GM12865 (cell line): ENCODE measurements at regions not wholly inside any gene's neighbourhood (a gene's known extent, or its start where the extent isn't known, plus 50 kb on each side); places are given as distances from the start of the nearest gene placed in this dataset.
"Not testable (repeated sequence)": the region's sequence is repeated elsewhere in the genome, so short reads cannot be mapped to it uniquely, and the experiment has no call there.

Experiments
- DNase-seq: peaks from one replicate; pipeline ENCODE4 v3.0.0; 2010; ENCODE audit warnings: low read depth
- H3K4me3 ChIP-seq: 2 replicates; pipeline ENCODE4 v1.5.1; 2011; ENCODE audit warnings: mild to moderate bottlenecking, low read depth, low read length, control low read depth
- TF ChIP-seq, protein P1 (sequence below): IDR thresholded peaks from 2 replicates; pipeline ENCODE4 v1.5.1; 2011; ENCODE audit warnings: low read length, control low read depth, low read depth, inconsistent platforms; ENCODE audit not compliant: insufficient read depth; ENCODE audit errors: missing control alignments

DNA sequence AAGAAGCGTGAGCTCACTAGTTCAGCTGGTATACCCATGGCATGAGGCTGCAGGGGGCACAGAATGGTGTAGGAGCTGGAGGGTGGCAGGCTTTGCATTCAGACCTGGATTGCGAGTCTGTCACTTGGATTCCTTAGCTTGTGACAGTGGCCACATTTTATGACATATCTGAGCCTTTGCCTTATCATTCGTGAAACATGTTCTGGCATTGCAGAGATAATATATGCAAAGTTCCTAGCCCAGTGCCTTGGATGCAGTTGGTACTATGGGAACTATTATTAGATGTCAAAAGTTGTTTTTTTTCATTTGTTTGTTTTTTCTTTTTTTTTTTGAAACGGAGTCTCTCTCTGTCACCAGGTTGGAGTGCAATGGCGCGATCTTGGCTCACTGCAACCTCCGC, 230.7 kb upstream of the PRDM1 start:
- no peak overlapping the region for H3K4me3 ChIP-seq
- no peak for DNase-seq
- TF ChIP-seq, protein P1, sequence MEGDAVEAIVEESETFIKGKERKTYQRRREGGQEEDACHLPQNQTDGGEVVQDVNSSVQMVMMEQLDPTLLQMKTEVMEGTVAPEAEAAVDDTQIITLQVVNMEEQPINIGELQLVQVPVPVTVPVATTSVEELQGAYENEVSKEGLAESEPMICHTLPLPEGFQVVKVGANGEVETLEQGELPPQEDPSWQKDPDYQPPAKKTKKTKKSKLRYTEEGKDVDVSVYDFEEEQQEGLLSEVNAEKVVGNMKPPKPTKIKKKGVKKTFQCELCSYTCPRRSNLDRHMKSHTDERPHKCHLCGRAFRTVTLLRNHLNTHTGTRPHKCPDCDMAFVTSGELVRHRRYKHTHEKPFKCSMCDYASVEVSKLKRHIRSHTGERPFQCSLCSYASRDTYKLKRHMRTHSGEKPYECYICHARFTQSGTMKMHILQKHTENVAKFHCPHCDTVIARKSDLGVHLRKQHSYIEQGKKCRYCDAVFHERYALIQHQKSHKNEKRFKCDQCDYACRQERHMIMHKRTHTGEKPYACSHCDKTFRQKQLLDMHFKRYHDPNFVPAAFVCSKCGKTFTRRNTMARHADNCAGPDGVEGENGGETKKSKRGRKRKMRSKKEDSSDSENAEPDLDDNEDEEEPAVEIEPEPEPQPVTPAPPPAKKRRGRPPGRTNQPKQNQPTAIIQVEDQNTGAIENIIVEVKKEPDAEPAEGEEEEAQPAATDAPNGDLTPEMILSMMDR, result no peak

DNA sequence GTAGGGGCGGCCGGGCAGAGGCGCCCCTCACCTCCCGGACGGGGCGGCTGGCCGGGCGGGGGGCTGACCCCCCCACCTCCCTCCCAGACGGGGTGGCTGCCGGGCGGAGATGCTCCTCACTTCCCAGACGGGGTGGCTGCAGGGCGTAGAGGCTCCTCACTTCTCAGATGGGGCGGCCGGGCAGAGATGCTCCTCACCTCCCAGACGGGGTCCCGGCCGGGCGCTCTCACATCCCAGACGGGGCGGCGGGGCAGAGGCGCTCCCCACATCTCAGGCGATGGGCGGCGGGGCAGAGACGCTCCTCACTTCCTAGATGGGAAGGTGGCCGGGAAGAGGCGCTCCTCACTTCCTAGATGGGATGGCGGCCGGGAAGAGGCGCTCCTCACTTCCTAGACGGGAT, 232.2 kb upstream of the PRDM1 start:
- DNase-seq, H3K4me3 ChIP-seq: not testable (repeated sequence)

DNA sequence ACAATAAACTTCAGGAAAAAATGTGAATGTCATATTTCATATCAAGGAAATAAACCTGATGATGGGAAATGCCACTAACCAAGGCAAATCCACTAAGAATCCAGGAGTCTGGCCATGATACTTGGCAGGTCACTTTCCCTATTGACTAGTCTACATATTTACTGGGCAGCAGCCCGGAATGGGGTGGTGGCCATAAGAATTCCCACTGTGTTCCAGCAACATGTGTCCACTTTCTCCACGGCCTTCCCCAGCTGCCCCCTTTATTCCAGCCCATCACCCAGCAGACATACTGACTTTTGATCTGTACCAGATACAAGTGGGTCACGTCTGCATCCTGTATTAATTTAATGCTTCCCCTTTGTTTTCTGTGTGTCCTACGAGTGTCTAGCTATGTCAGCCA, 234.5 kb upstream of the PRDM1 start:
- TF ChIP-seq, protein P1, result no peak
- no peak for DNase-seq
- H3K4me3 ChIP-seq, result no peak overlapping the region

DNA sequence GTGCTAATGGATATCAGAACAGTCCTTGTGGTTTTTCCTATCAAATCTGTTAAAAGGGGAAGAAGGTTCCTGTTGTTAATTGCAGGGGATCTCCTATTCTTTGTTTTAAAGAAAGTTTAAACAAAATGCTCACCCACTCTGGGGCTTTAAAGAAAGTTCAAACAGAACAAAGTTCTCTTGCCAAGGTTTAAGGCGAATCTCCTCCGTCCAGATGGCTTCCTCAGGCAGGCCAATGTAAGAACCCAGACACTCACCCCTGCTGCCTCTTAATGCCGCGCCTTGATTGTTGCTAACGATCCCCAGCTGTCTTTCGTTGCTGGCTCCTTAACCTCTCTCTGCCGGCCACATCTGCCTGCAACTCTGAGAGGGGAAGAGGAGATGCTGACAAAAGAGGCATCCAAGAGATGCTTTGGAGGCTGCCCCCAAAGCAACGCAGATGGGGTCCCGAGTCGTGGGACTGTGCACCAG, 235.0 kb upstream of the PRDM1 start:
- no peak overlapping the region for H3K4me3 ChIP-seq
- DNase-seq, result no peak
- TF ChIP-seq, protein P1, result no peak

DNA sequence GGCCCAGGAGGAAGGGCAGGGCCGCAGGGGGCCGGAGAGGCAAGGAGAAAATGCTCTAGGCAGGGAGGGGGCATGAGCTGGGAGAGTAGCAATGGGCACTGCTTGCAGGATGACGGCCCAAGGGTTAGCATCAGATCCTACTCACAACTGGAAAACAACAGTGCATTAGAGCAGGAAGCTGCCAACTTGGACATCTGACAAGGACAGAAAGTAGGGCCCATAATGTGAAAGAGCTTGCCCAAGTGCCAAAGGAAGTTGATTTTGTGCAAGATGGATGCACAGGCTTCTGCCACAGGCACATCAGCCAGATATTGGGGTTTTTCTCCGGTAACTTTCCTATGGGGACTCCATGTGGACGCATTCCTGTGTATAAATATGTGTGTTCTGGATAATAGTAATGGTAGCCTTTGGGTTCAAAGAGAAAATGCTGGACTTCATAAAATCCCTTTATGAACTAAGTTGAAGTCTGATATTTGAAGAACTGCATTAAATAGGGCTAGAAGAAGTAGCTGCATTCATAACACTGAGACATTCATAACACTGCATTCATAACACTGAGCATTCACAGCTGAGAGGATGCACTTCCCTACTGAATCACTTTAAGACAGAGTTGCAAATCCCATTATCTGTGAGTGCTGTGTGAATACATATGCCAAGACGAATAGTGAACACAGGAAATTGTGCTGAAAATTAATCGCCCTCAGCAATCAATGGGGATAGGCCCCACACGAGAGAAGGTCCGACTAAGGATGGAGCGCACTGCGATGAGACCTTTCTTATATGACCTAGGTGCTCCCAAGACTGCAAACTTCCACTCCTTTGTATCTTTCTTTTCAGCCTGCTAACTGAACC, 235.6 kb upstream of the PRDM1 start:
- H3K4me3 ChIP-seq, result no peak overlapping the region

DNA sequence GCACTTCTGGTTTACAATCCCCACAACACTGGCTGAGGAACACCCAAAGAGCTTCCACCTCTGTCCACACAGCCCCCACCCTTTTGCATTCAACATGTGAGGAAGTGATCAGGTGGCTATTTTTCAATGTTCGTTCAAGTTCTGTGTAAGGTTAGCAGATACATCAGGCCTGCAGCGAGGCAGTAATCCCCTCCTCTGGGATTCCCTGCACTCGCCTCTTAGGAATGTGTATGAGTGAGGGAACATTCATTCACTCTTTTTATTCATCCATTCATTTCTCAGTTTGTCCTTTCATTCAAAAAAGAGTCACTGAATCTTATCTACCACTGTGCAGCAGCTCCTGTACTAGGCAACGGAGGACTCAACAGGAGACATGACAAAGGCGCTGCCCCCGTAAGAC, 236.4 kb upstream of the PRDM1 start:
- H3K4me3 ChIP-seq, result no peak overlapping the region
- DNase-seq, result no peak
- TF ChIP-seq, protein P1, result no peak

More for the DNA sequence above, 235.6 kb upstream of the PRDM1 start:
- no peak for DNase-seq
- TF ChIP-seq, protein P1, result no peak

DNA sequence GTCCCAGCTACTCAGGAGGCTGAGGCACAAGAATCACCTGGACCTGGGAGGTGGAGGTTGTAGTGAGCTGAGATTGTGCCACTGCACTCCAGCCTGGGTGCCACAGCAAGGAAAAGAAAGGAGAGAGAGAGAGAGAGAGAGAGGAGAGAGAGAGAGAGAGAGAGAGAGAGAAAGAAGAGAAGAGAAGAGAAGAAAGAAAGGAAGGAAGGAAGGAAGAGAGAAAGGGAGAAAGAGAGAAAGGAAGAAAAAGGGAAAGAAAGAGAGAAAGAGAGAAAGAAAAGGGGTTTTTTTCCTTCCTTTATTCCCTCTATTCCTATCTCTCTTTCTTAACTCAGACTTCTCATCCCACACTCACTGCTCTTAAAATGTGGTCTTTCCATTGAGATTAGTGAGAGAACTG, 238.7 kb upstream of the PRDM1 start:
- H3K4me3 ChIP-seq, result no peak overlapping the region
- no peak for DNase-seq
- TF ChIP-seq, protein P1, result no peak
